Islet of Langerhans (tissue), 1 donor: ENCODE measurements at regions not wholly inside any gene's neighbourhood (a gene's known extent, or its start where the extent isn't known, plus 50 kb on each side); places are given as distances from the start of the nearest gene placed in this dataset.
A peak's percentile ranks its signal among the peaks of the same experiment; 100 is the strongest.

Experiments used
- FAIRE-seq: peaks from one replicate; lab custom pipeline; 2011; peaks lifted over from hg19 to GRCh38; lab: Jason Lieb, UNC

GRCh38 chr12:75900781-75901254, 130.8 kb downstream of the PHLDA1 start:
- FAIRE-seq, result no peak

- no peak for FAIRE-seq
Observed at GRCh38 chr12:75900226-75900625, 131.3 kb downstream of the PHLDA1 start.

- no peak for FAIRE-seq
Observed at GRCh38 chr12:75894965-75895754, 136.4 kb downstream of the PHLDA1 start.

- no peak for FAIRE-seq
Observed at GRCh38 chr12:75893765-75894164, 137.8 kb downstream of the PHLDA1 start.

GRCh38 chr12:75892731-75893408, 138.7 kb downstream of the PHLDA1 start:
- no peak for FAIRE-seq

- FAIRE-seq, result no peak
Observed at GRCh38 chr12:75891072-75891471, 140.5 kb downstream of the PHLDA1 start.

GRCh38 chr12:75890660-75891059, 140.9 kb downstream of the PHLDA1 start:
- FAIRE-seq, result no peak

- FAIRE-seq, result no peak
Observed at GRCh38 chr12:75890141-75890540, 141.4 kb downstream of the PHLDA1 start.

GRCh38 chr12:75888874-75889613, 142.5 kb downstream of the PHLDA1 start:
- no peak for FAIRE-seq

GRCh38 chr12:75888399-75888798, 143.2 kb downstream of the PHLDA1 start:
- no peak for FAIRE-seq

- FAIRE-seq, result no peak
Observed at GRCh38 chr12:75887979-75888378, 143.6 kb downstream of the PHLDA1 start.

- no peak for FAIRE-seq
Observed at GRCh38 chr12:75884465-75884985, 147.1 kb downstream of the PHLDA1 start.

- FAIRE-seq, result no peak
Observed at GRCh38 chr12:75883241-75883640, 148.3 kb downstream of the PHLDA1 start.

GRCh38 chr12:75882421-75882820, 149.2 kb downstream of the PHLDA1 start:
- FAIRE-seq, result no peak

GRCh38 chr12:75881920-75882319, 149.7 kb downstream of the PHLDA1 start:
- FAIRE-seq, result no peak

- FAIRE-seq, result no peak
Observed at GRCh38 chr12:75877763-75878621, 153.6 kb downstream of the PHLDA1 start.

- no peak for FAIRE-seq
Observed at GRCh38 chr12:75876832-75877762, 154.5 kb downstream of the PHLDA1 start.

- FAIRE-seq, result no peak
Observed at GRCh38 chr12:75874441-75874840, 157.1 kb downstream of the PHLDA1 start.

GRCh38 chr12:75872762-75873161, 158.8 kb downstream of the PHLDA1 start:
- FAIRE-seq, result no peak

GRCh38 chr12:75870878-75871277, 160.7 kb downstream of the PHLDA1 start:
- FAIRE-seq, result peak; percentile 45

GRCh38 chr12:75868501-75868900, 163.1 kb downstream of the PHLDA1 start:
- FAIRE-seq, result no peak
